Right cardiac atrium (tissue), 5 donors: ENCODE measurements at regions not wholly inside any gene's neighbourhood (a gene's known extent, or its start where the extent isn't known, plus 50 kb on each side); places are given as distances from the start of the nearest gene placed in this dataset.

Source experiments
- ATAC-seq, 2 donors: fragments of 200-7000 bp; cut with Tn5 transposase; one replicate each; pipeline versions ENCODE4 v1.8.0 to v1.9.1; 2020; ENCODE audit warnings: moderate library complexity in 2 of 2, mild to moderate bottlenecking in 1 of 2
- DNase-seq, 3 donors: peaks; one replicate each; pipeline ENCODE4 v3.0.0-alpha.2; 2020
- H3K27ac ChIP-seq: one replicate; pipeline ENCODE4 v1.5.1; 2013; ENCODE audit warnings: mild to moderate bottlenecking, low read length, control low read depth, moderate library complexity
- H3K27me3 ChIP-seq: one replicate; pipeline ENCODE4 v1.6.1; 2013; ENCODE audit not compliant: control insufficient read depth, insufficient read depth
- H3K4me1 ChIP-seq: one replicate; pipeline ENCODE4 v1.6.1; 2013; ENCODE audit warnings: low read length; ENCODE audit not compliant: control insufficient read depth, insufficient read depth
- H3K4me3 ChIP-seq: one replicate; pipeline ENCODE4 v1.5.1; 2013; ENCODE audit warnings: low read length, control low read depth
- H3K9me3 ChIP-seq: one replicate; pipeline ENCODE4 v1.6.1; 2013; ENCODE audit warnings: low read length; ENCODE audit not compliant: control insufficient read depth
- whole genome bisulfite sequencing: extraction: QIAGEN DNeasy Blood & Tissue Kit; methylation state at CpG from one replicate; pipeline ENCODE4 v1.1.7; 2013; 5-methylcytosine and 5-hydroxymethylcytosine counted together
- intact Hi-C, 4 donors: fragments of 100-400 bp; cut with DNase I; formaldehyde crosslinking; loops; one replicate each; pipeline versions ENCODE4 v1.11.0 to v1.14.0; 2022 to 2023
- donor health status: healthy with polysubstance abuse.
- donor health status: DM: no; HTN: yes; CAD: no.
- donor health status: DM: no; HTN: no; CAD: no.
- donor health status: DM: no; HTN: yes; CAD: no; lungs with severe emphysema.
- donor health status: DM: yes; HTN: yes; CAD: no.

GRCh38 chrX:21166272-21166982 lies 207.8 kb upstream of the CNKSR2 start:
- H3K27ac ChIP-seq = no peak overlapping the region
- no peaks in the 10 kb centered on the region for H3K9me3 ChIP-seq
- H3K27me3 ChIP-seq = no peaks in the 10 kb centered on the region
- ATAC-seq (no peak), DNase-seq (no peak)
- H3K4me1 ChIP-seq = no peaks in the 10 kb centered on the region
- intact Hi-C loops = no loop called here
- 45% methylated on average over 4 of the region's 4 CpGs for WGBS
- no peak overlapping the region for H3K4me3 ChIP-seq

- 66% methylated on average over 2 of the region's 2 CpGs for WGBS
- intact Hi-C loops = no loop called here
- ATAC-seq (no peak), DNase-seq (no peak)
- H3K9me3 ChIP-seq = no peaks in the 10 kb centered on the region
- no peaks in the 10 kb centered on the region for H3K27me3 ChIP-seq
- no peak overlapping the region for H3K27ac ChIP-seq
- H3K4me3 ChIP-seq = no peak overlapping the region
- no peaks in the 10 kb centered on the region for H3K4me1 ChIP-seq
Measured at GRCh38 chrX:21167011-21167410, 207.2 kb upstream of the CNKSR2 start.

GRCh38 chrX:21167494-21167893 lies 206.7 kb upstream of the CNKSR2 start:
- WGBS = 98% methylated on average over 1 of the region's 1 CpG
- Histone ChIP-seq H3K4me1 (no peaks in the 10 kb centered on the region), H3K4me3 (no peak overlapping the region), H3K9me3 (no peaks in the 10 kb centered on the region), H3K27me3 (no peaks in the 10 kb centered on the region), H3K27ac (no peak overlapping the region)
- DNase-seq = no peak
- no peak for ATAC-seq
- intact Hi-C loops = no loop called here

GRCh38 chrX:21168401-21169160 lies 205.6 kb upstream of the CNKSR2 start:
- Histone ChIP-seq H3K27ac (no peak overlapping the region), H3K27me3 (no peaks in the 10 kb centered on the region), H3K9me3 (no peaks in the 10 kb centered on the region), H3K4me1 (no peaks in the 10 kb centered on the region), H3K4me3 (no peak overlapping the region)
- intact Hi-C loops = no loop called here
- DNase-seq (no peak), ATAC-seq (no peak)
- 64% methylated on average over 2 of the region's 2 CpGs for WGBS

GRCh38 chrX:21171181-21171580 lies 203.0 kb upstream of the CNKSR2 start:
- DNase-seq (no peak), ATAC-seq (no peak)
- H3K4me1 ChIP-seq = no peaks in the 10 kb centered on the region
- H3K27me3 ChIP-seq = no peaks in the 10 kb centered on the region
- intact Hi-C loops = no loop called here
- WGBS = 88% methylated on average over 4 of the region's 4 CpGs
- H3K4me3 ChIP-seq = no peak overlapping the region
- no peak overlapping the region for H3K27ac ChIP-seq
- no peaks in the 10 kb centered on the region for H3K9me3 ChIP-seq

GRCh38 chrX:21174439-21174838 lies 199.8 kb upstream of the CNKSR2 start:
- no peaks in the 10 kb centered on the region for H3K4me1 ChIP-seq
- DNase-seq (no peak), ATAC-seq (no peak)
- H3K27me3 ChIP-seq = no peaks in the 10 kb centered on the region
- no peaks in the 10 kb centered on the region for H3K9me3 ChIP-seq
- no peak overlapping the region for H3K27ac ChIP-seq
- intact Hi-C loops = no loop called here
- H3K4me3 ChIP-seq = no peak overlapping the region
- WGBS = 91% methylated on average over 1 of the region's 1 CpG

- Histone ChIP-seq H3K4me3 (no peak overlapping the region), H3K9me3 (no peaks in the 10 kb centered on the region), H3K27ac (no peak overlapping the region), H3K27me3 (no peaks in the 10 kb centered on the region), H3K4me1 (no peaks in the 10 kb centered on the region)
- DNase-seq (peak in 1 of 3 donors; percentile 7), ATAC-seq (no peak)
- WGBS = 47% methylated on average over 5 of the region's 5 CpGs
- intact Hi-C loops = no loop called here
Measured at GRCh38 chrX:21176921-21177571, 197.2 kb upstream of the CNKSR2 start.

GRCh38 chrX:21181232-21181853 lies 192.9 kb upstream of the CNKSR2 start:
- intact Hi-C loops = no loop called here
- no peaks in the 10 kb centered on the region for H3K4me1 ChIP-seq
- 72% methylated on average over 2 of the region's 2 CpGs for WGBS
- H3K27me3 ChIP-seq = no peaks in the 10 kb centered on the region
- no peak overlapping the region for H3K4me3 ChIP-seq
- H3K9me3 ChIP-seq = no peaks in the 10 kb centered on the region
- DNase-seq (no peak), ATAC-seq (no peak)
- H3K27ac ChIP-seq = no peak overlapping the region

GRCh38 chrX:21193196-21193595 lies 181.0 kb upstream of the CNKSR2 start:
- Histone ChIP-seq H3K4me3 (no peak overlapping the region), H3K4me1 (no peaks in the 10 kb centered on the region), H3K27ac (no peak overlapping the region), H3K27me3 (no peaks in the 10 kb centered on the region), H3K9me3 (no peaks in the 10 kb centered on the region)
- DNase-seq = no peak
- intact Hi-C loops = no loop called here
- no peak for ATAC-seq

- Histone ChIP-seq H3K4me1 (no peaks in the 10 kb centered on the region), H3K27ac (no peak overlapping the region), H3K4me3 (no peak overlapping the region), H3K9me3 (no peaks in the 10 kb centered on the region), H3K27me3 (no peaks in the 10 kb centered on the region)
- DNase-seq (no peak), ATAC-seq (no peak)
- WGBS = 69% methylated on average over 1 of the region's 1 CpG
- intact Hi-C loops = no loop called here
Measured at GRCh38 chrX:21194526-21194925, 179.7 kb upstream of the CNKSR2 start.

GRCh38 chrX:21207080-21207479 lies 167.1 kb upstream of the CNKSR2 start:
- intact Hi-C loops = no loop called here
- H3K4me1 ChIP-seq = no peaks in the 10 kb centered on the region
- DNase-seq = no peak
- no peak overlapping the region for H3K4me3 ChIP-seq
- no peak overlapping the region for H3K27ac ChIP-seq
- H3K27me3 ChIP-seq = no peaks in the 10 kb centered on the region
- H3K9me3 ChIP-seq = no peaks in the 10 kb centered on the region
- ATAC-seq = no peak
